SW 1271 (cell line): ENCODE measurements at regions not wholly inside any gene's neighbourhood (a gene's known extent, or its start where the extent isn't known, plus 50 kb on each side); places are given as distances from the start of the nearest gene placed in this dataset.
"Not testable (repeated sequence)": the region's sequence is repeated elsewhere in the genome, so short reads cannot be mapped to it uniquely, and the experiment has no call there.

ENCODE experiments used
- DNase-seq, 2 experiments: peaks; one replicate each; lab custom pipeline; 2025; lab: John Stamatoyannopoulos, UW

- no peak for DNase-seq
Measured at GRCh38 chr11:69572233-69572860, 68.6 kb upstream of the CCND1 start.

DNA sequence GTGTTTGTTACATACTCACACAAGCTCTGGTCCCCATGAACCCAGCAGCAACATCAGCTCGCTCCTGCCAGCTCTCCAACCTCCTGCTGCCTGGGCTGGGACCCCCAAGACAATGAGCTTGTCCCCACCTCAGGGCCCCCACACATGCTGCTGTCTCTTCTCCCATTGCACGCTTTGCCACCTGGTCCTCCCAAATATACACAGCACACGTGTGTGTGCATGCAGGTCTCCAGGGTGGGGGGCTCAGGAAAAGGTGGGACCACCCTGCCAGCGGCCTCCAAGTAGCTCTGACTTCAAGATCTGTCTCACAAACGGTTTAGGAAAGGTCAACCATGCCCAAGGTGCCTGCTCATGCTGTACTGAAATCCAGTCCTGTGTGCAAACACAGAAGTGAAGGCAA is 68.1 kb upstream of the CCND1 start:
- no peak for DNase-seq

DNA sequence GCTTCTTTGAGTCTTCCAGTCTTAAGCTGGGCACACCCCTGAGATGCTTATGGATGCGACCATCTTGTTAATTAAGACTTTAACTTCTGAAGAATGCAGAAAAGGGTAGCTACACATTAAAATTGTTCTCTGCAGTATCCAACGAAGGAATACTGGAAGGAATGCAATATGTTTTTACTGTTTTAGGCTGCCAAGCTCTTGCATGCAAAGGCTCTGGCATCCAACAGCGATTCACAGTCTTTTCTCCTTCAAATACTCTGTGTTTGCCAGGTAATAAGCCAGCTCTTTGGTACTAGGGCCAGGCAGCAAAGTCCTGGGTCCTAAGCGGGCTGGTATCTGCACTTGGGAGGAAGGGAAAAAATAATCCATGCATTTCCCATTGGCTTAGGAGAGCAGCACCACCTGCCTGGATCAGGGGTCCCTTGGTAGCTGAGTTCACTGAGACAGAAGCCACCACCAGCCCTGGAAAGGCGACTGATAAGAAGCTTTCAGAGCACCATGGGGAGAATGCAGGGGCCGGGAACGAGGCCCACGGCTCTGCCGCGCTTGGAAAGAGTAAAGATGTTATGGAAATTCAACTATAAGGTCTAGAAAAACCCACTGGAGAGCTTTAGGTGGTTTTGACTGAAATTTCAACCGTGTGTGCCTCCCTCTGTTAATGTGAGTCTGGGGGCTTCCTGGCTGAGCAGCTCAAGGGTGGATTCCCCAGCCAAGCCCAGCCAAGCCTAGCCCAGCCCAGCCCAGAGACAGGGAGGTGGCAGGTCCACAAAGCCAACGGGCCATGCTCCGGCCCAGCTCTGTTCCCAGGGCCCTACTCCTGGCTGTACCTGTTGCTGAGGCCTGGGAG is 67.0 kb upstream of the CCND1 start:
- no peak for DNase-seq

DNA sequence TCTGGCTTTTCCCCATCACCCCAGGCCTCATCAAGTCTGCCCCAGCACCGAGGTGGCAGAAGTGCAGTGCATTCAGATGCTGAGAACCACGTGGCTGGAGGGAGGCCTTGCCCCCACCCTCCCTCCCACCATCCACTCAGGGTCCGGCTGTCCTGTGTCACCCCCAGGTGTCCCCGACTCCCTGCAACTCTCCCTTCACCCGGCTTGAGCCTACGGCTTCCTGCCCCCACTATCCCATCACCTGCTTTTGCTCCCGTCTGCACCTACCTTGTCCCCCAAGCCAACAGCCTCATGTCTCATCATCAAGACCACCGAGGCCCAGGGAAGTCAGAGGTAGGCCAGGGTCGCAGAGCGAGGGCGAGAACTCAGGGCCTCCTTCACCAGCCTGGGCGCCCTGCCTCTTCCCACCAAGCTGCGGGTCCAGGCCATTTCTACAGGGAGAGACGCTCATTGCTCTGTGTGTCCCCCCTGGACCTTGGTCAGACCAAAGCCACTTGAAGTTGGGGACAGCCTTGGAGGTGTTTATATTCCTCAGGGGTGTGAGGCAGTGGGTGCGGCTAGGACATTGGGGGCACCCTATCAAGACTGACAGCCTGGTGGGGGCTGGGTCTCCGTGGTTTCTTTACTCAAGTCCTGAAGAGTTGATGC is 66.2 kb upstream of the CCND1 start:
- DNase-seq, result no peak

- no peak for DNase-seq
Measured at GRCh38 chr11:69575296-69576068, 65.5 kb upstream of the CCND1 start.

DNA sequence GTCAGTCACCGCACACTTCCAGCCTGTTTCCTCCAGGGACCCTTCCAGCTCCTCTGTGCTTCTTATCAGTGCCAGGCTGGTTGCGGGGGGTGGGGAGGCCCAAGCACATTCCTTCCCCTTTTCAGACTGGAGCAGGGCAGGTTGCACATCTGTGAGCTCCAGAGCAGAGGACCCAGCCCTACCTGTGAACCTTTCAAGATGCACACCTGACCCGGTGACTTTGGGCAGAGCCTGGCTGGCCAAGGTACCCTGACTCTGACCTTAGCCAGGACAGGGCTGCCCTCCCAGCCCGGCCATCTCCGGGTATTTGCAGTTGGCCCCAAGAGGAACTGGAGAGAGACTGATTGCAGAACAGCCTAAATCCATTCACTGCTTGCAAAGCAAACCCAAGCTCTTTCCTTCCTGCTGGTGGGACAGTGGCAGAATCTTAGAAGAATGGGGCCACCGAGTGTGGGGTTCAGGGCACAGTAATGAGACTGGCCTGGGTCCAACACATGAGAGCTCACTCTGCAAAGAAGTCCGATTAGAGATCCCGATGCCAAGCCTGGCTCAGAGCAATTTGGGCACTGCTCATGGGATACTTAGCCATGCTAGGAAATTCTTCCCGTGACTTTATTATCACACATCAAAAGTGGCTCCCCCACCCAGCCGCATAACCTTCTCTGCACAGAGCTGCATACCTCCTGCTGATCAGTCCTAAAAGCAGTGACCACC is 64.7 kb upstream of the CCND1 start:
- no peak for DNase-seq

DNA sequence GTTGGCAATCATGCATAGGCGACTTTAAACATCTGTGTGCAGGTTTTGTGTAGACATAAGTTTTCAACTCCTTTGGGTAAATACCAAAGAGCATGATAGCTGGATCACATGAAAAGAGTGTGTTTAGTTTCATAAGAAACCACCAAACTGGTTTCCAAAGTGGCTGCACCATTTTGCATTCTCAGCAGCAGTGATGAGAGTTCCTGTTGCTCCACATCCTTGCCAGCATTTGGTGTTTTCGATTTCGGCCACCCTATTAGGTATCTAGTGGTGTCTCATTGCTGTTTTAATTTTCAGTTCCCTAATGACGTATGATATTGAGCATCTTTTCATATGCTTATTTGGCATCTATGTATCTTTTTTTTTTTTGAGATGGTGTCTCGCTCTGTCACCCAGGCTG is 62.8 kb upstream of the CCND1 start:
- DNase-seq, result no peak

GRCh38 chr11:69580529-69580928 is 60.4 kb upstream of the CCND1 start:
- no peak for DNase-seq

DNA sequence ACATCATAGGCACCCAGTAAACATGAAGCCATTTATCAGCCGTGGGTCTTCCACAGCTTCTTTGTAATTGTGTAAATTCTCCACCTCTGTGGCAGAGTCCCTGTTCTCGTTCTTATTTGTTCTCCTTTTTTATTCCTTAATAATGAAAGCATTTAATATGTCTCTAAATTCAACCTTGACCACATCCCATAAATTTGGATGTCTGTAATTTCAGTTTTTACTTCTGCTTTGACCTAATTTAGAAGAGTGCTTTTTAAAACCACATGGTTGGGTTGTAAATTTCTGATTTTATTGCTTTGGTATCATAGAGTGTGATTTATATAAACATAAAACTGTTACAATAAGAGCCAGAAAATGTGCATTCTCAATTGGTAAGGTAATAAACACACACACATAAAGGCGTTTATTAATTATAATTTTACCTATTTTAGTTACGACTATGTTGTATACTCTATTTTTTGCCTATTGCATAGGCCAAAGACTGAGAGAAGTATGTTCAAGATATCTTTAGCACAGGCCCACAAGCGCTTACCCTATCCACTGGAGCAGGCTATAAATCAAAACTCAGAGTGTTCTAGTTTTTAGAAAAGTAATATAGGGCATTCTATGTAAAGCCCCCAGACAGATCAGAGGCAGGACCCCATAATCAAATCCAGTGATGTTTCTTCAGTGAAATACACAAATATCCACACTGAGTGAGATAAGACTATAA is 58.0 kb upstream of the CCND1 start:
- DNase-seq, result no peak

GRCh38 chr11:69584160-69584559 is 56.8 kb upstream of the CCND1 start:
- DNase-seq, result no peak

DNA sequence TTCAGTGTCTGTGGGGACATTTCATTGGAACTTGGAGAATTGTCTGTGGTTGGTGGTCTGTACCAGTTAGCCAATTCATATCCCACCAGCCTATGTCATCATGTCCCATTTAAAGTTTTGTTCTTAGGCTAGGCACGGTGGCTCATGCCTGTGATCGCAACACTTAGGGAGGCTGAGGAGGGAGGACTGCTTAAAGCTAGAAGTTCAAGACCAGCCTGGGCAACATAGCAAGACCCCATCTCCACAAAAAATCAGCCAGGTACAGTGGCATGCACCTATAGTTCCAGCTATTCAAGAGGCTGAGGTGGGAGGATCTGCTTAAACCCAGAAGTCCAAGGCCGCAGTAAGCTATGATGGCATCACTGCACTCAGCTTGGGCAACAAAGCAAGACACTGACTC is 55.6 kb upstream of the CCND1 start:
- no peak for DNase-seq

DNA sequence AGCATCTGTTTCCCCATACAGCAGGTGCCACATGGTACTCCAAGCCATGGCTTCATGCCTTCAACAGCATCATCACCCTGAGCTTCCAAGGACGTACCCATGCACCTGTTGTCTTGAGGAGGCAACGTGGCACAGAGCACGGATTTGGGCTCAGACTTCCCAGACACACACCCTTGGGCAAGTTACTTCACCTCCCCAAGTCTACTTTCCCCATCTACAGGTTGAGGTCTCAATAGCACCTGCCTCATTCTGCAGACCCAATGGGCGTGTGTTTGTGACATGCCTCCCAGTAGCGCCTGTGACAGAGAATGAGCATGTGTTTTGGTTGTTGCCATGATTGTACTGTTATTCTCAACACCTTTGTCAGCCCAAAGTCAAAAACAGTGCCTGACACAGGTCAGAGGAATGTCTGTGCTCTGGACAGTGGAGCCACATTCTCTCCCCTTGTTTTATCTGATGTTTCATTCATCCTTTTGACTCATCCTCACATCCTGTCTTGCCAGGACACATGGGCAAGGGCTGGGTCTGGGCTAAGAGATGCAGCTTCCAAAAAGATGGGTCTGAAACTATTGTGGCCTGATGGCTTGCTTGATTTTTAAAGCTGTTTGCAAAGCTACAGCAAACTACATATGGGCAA is 53.4 kb upstream of the CCND1 start:
- DNase-seq, result peak; percentile 70 to 88

- DNase-seq, result peak; percentile 79 to 87
Measured at GRCh38 chr11:69588270-69588669, 52.7 kb upstream of the CCND1 start.

GRCh38 chr11:69590088-69590487 is 50.9 kb upstream of the CCND1 start:
- not testable (repeated sequence) for DNase-seq
